ENCODE measurements at regions not wholly inside any gene's neighbourhood (a gene's known extent, or its start where the extent isn't known, plus 50 kb on each side); places are given as distances from the start of the nearest gene placed in this dataset.

DNA sequence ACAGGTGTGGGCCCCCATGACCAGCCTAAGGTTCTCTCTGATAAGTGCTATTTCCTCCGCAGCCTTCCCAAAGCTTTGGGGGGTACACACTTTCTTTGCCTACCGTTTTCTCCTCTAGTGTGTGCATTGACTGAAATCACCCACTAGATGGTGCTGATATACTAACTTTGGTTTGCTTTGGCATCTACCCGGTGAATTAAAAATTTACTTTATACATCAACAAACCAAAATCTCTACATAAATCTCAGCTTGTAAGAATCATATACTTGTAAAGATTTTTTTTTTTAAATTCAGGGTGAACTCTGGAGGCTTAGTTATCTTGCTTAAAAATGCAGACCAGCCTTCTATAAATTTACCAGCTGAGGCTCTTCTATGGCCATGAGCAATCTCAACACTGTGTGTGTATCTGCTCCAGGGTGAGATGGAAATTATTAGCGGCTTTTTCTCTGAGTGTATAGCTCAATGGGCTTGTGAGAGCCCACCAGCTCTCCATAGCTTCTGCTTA, 475.7 kb upstream of the TNC start:
- Mint-ChIP-seq H3K9me3 (peaks cover 0 to 2% (median 0%) of the 10 kb centered on the region in 6 donors), H3K27ac (no peak overlapping the region), H3K4me1 (no peaks in the 10 kb centered on the region), H3K27me3 (ENCODE audit: low read depth in 3 of 3) (peaks cover 0 to 5% (median 1%) of the 10 kb centered on the region in 3 donors), H3K36me3 (no peaks in the 10 kb centered on the region), H3K4me3 (no peak overlapping the region)
- DNase-seq, result no peak

DNA sequence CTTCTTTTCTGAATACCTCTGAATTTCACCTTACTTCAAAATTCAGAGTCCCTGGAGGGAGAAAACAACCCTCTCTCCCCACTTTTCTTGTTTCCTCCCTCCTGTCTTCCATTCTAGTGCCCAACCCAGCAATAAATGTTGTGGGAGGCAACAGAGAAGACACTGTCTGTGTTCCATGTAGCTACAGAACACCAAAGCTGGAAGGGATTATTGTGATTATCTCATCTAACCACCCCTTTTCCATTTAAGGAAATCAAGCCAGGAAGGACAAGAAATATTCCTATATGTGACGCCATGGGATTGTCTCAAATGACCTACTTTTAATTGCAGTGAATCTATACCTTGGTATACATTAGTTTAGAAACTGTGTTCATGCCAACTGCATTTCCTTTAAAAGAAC, 476.6 kb upstream of the TNC start:
- Mint-ChIP-seq H3K36me3 (no peaks in the 10 kb centered on the region), H3K27ac (no peak overlapping the region), H3K27me3 (ENCODE audit: low read depth in 3 of 3) (peaks cover 0 to 5% (median 1%) of the 10 kb centered on the region in 3 donors), H3K9me3 (peaks cover 0 to 3% (median 0%) of the 10 kb centered on the region in 6 donors), H3K4me3 (no peak overlapping the region), H3K4me1 (no peaks in the 10 kb centered on the region)
- DNase-seq, result no peak

DNA sequence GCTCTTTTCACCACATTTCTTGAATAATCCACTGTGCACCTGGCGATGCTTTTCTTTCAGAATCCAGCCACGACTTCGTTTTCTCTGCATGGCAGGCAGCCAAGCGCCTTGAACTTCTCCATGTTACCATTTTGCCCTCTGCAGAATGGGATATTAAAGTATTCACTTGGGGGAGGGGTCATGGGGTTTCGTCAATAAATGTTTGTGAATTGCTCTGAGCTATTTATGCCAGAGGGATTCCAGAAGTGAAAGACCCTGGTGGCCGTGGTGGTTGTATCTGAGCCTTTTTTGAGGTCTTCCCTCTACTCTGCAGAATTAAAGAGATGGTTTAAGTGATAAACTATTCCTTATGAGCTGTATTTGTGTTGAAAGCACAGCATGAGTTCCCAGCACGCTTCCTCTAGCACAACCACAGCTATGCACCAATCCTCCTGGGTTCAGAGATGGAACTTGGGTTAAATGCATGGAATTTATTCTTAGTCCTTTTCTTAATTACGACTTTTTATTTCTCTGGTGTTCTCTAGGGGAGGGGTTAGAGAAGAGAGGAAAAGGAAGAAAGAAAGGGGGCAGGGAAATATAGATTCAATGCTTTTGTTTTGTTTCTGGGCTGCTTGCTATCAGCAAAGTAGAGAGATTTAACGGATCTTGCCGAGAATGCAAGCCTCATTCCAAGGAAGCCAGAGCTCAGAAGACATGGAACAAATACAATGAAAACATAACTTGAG, 478.2 kb upstream of the TNC start:
- Mint-ChIP-seq H3K27ac (no peak overlapping the region), H3K4me1 (no peaks in the 10 kb centered on the region), H3K27me3 (ENCODE audit: low read depth in 3 of 3) (peaks cover 0 to 5% (median 0%) of the 10 kb centered on the region in 3 donors), H3K4me3 (no peak overlapping the region), H3K36me3 (no peaks in the 10 kb centered on the region), H3K9me3 (peaks cover 0 to 3% (median 0%) of the 10 kb centered on the region in 6 donors)
- no peak for DNase-seq

DNA sequence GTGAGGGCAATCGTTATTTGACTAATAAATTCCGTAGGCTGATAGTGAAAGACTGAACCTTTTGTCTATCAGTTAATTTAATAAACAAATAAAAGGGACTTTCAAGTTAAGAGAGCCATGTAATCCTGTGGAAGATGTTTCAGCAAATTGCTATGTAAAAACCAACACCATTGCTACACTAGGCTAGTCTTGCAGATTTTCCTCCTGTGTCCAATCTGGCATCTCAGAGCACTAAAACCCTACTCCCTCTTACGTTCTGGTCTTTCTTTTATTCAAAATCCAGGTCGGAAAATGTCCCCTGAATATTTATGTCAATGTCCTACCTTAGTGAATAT, 478.8 kb upstream of the TNC start:
- Mint-ChIP-seq H3K9me3 (peaks cover 0 to 3% (median 0%) of the 10 kb centered on the region in 6 donors), H3K4me1 (no peaks in the 10 kb centered on the region), H3K4me3 (no peak overlapping the region), H3K27me3 (ENCODE audit: low read depth in 3 of 3) (peaks cover 0 to 4% (median 0%) of the 10 kb centered on the region in 3 donors), H3K27ac (no peak overlapping the region), H3K36me3 (no peaks in the 10 kb centered on the region)
- no peak for DNase-seq

DNA sequence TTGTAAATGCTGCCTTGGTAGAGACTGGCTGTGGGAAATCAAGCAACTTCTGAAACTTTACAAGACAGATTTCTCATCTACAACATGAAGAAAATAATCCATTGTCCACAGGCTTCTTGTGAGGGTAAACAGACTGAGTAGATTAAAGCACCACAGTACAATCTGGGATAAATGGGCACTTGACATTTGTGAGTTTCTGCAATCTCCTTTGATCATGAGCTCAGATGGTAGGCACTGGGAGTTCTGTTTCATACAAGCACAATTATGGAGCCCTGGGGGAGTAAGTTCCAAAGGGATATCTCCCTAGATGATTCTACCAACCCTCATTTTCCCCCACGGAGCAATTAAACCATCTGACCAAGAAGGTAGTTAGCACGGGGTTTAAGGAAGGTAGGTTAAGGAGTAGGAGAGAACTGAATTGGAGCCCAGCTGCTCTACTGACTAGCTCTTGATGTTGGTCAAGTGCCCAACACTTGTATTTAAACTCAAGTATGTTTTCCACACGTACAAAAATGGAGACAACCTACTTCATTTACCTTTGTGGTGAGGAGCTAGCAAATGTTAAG, 479.5 kb upstream of the TNC start:
- no peak overlapping the region for H3K4me3 Mint-ChIP-seq
- H3K4me1 Mint-ChIP-seq, result no peaks in the 10 kb centered on the region
- no peaks in the 10 kb centered on the region for H3K36me3 Mint-ChIP-seq
- no peak for DNase-seq
- peaks cover 0 to 3% (median 0%) of the 10 kb centered on the region in 6 donors for H3K9me3 Mint-ChIP-seq
- H3K27ac Mint-ChIP-seq, result no peak overlapping the region
- H3K27me3 Mint-ChIP-seq (ENCODE audit: low read depth in 3 of 3), result peaks cover 0 to 3% (median 0%) of the 10 kb centered on the region in 3 donors

DNA sequence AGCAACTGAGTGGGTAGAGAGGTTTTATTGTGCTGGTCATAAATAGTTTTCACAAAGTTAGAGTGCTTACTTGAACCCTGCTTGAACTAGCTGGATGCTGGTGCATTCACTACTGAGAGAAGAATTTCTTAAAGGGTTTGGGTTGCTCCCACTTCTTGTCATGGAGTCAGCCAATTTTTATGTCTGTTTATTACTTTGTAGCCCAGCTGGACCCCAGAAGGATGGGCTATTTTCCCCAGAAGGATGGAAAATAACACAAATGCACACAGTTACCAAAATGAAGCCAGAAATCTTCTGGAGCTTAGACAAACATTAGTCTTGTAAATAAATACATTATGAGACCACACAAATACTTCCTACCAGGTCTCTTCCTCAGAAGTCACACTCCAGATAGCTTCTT, 480.8 kb upstream of the TNC start:
- H3K36me3 Mint-ChIP-seq, result no peaks in the 10 kb centered on the region

DNA sequence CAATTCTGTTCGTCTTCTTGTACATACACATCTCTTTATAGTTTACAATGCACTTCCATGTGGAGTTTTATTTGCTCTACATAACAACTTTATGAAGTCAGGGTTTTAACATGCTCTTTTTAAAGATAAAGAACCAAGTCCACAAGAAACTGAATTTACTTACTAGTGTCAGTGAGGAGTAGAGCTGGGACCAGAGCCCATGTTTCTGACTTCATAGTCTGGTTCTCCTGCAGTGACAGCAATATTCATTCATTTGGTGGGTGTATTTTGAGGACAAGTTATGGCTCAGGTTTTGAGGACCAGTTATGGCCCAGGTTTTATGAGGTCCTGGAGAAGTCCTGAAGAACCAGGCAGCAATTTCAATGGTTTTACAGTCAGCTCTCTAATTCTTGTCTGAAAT, 481.9 kb upstream of the TNC start:
- no peak overlapping the region for H3K4me3 Mint-ChIP-seq
- peaks cover 0 to 3% (median 0%) of the 10 kb centered on the region in 3 donors for H3K27me3 Mint-ChIP-seq (ENCODE audit: low read depth in 3 of 3)
- H3K27ac Mint-ChIP-seq, result no peak overlapping the region
- no peak for DNase-seq
- peaks cover 0 to 3% (median 0%) of the 10 kb centered on the region in 6 donors for H3K9me3 Mint-ChIP-seq
- no peaks in the 10 kb centered on the region for H3K36me3 Mint-ChIP-seq
- no peaks in the 10 kb centered on the region for H3K4me1 Mint-ChIP-seq

More for the DNA sequence above, 480.8 kb upstream of the TNC start:
- peaks cover 0 to 3% (median 0%) of the 10 kb centered on the region in 3 donors for H3K27me3 Mint-ChIP-seq (ENCODE audit: low read depth in 3 of 3)
- H3K4me1 Mint-ChIP-seq, result no peaks in the 10 kb centered on the region
- no peak overlapping the region for H3K27ac Mint-ChIP-seq
- no peak for DNase-seq
- H3K9me3 Mint-ChIP-seq, result peaks cover 0 to 3% (median 0%) of the 10 kb centered on the region in 6 donors
- no peak overlapping the region for H3K4me3 Mint-ChIP-seq

DNA sequence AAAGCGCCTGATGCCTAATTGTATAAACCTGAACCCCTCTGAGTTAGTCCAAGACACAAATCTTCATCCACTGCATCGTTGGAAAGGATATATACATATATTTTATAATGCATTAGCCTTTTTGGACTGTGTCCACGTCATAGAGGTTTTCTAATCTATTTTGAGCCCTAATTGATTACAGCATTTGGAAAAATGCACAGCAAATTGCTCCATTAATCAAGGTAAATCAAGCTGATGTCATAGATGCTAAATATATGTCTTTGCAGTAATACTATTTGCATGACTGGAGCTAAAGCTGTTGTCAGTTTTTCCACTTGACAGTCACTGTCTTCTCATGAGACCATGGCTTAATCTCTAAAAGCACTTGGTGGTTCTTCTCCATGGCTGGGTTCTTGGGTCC, 483.5 kb upstream of the TNC start:
- Mint-ChIP-seq H3K27me3 (ENCODE audit: low read depth in 3 of 3) (peaks cover 0 to 3% (median 0%) of the 10 kb centered on the region in 3 donors), H3K9me3 (peaks cover 0 to 3% (median 0%) of the 10 kb centered on the region in 6 donors), H3K27ac (no peak overlapping the region), H3K36me3 (no peaks in the 10 kb centered on the region), H3K4me1 (no peaks in the 10 kb centered on the region), H3K4me3 (no peak overlapping the region)
- no peak for DNase-seq

DNA sequence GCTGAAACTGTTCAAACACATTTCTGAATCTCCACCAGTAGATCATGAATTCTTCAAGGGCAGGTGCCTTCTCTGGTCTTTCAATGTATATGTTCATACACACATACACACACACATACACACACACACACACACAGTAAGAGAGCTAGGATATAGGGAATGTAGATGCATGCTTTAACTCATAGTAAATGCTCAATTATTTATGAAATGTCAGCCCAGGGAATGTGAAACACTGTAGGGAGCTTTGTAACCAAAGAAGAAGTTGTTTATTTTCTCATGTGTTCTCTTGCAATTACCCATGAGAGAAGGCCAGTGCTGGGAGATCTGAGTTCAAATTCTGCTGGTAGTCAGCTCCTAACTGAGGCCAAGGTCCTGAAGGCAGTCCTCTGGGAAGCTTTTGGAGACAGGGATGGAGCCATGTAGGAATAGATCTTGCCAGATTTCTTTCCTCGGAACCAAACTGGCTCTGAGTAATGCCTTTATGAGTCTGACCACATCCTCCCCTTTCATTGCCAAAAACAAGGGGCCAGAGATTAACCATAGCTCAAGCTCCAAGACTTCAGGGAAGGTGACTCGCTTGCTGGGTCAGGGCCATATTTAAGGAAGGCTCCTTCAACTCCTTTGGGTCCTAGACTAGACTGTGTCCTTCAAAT, 487.0 kb upstream of the TNC start:
- Mint-ChIP-seq H3K4me1 (no peaks in the 10 kb centered on the region), H3K9me3 (peaks cover 0 to 2% (median 0%) of the 10 kb centered on the region in 6 donors), H3K27me3 (ENCODE audit: low read depth in 3 of 3) (no peaks in the 10 kb centered on the region), H3K4me3 (no peak overlapping the region), H3K27ac (no peak overlapping the region), H3K36me3 (no peaks in the 10 kb centered on the region)
- no peak for DNase-seq

DNA sequence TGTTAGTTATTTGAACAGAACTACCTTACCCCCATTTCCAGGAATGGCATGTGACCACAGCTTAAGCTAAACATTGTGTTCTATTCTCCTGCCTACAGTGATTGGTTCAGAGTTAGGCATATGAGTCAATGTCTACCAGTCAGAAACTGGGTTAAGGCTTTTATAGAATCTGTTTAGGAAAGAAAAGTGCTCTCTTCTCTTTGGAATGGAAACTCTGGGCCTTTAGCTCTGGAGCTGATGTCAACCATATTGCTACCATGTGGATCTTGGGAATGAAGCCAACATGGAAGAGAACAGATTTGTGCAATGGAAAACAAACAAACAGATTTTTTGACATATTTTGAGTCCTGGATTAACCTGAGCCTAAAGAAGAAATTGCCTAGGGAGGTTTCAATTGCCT, 488.9 kb upstream of the TNC start:
- Mint-ChIP-seq H3K4me1 (no peaks in the 10 kb centered on the region), H3K9me3 (peaks cover 0 to 2% (median 0%) of the 10 kb centered on the region in 6 donors), H3K27ac (no peak overlapping the region), H3K4me3 (no peak overlapping the region), H3K36me3 (no peaks in the 10 kb centered on the region), H3K27me3 (ENCODE audit: low read depth in 3 of 3) (no peaks in the 10 kb centered on the region)
- no peak for DNase-seq

DNA sequence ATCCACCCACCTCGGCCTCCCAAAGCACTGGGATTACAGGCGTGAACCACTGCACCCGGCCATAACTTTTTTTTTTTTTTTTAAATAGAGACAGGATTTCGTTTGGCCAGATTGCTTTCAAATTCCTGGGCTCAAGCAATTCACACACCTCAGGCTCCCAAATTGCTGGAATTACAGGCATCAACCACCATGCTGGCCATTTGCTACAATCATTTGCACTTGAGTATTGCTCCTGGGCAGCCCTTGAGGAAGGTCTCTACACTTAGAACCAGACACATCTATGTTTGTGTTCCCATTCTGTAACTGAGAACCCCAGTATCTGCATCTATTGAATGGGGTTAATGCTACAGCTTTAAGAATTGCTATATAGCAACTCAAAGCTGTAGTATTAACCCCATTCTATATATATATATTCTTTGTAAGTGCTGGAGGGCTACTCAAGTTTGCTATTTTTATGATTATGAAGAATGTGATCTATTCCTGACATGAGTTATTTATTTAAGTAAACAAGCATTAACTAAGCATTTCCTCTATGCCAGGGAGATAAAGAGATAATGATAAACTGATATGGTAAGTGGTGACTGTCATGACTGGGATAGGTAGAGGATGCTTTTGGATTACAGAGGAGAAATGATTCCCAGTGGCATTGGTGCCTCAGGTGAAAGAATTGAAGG, 496.5 kb upstream of the TNC start:
- Mint-ChIP-seq H3K9me3 (peaks cover 0 to 11% (median 3%) of the 10 kb centered on the region in 6 donors), H3K4me3 (no peak overlapping the region), H3K27me3 (ENCODE audit: low read depth in 3 of 3) (peaks cover 0 to 3% (median 2%) of the 10 kb centered on the region in 3 donors), H3K4me1 (no peaks in the 10 kb centered on the region), H3K27ac (no peak overlapping the region), H3K36me3 (no peaks in the 10 kb centered on the region)
- no peak for DNase-seq

DNA sequence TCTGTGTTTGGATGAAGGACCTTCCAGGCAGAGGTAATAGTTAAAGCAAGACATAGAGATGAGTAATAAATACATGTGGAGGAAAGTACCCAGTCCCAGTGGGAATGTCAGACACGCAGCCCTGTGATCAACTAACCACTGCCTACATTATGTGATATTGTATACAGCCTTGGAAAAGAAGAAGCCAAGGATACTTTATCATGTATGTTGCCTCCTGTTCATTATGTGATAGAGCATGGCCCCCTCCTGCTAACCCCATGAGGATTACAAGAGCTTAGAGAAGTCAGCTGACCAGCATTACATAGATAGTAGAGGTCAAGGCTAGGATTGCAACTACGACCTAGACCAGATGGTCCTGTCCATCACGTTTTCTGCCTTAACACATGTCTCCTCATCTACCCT, 497.0 kb upstream of the TNC start:
- no peak overlapping the region for H3K27ac Mint-ChIP-seq
- no peak for DNase-seq
- H3K4me3 Mint-ChIP-seq, result no peak overlapping the region
- H3K4me1 Mint-ChIP-seq, result no peaks in the 10 kb centered on the region
- H3K36me3 Mint-ChIP-seq, result no peaks in the 10 kb centered on the region
- H3K27me3 Mint-ChIP-seq (ENCODE audit: low read depth in 3 of 3), result peaks cover 0 to 3% (median 2%) of the 10 kb centered on the region in 3 donors
- H3K9me3 Mint-ChIP-seq, result peaks cover 0 to 12% (median 4%) of the 10 kb centered on the region in 6 donors

DNA sequence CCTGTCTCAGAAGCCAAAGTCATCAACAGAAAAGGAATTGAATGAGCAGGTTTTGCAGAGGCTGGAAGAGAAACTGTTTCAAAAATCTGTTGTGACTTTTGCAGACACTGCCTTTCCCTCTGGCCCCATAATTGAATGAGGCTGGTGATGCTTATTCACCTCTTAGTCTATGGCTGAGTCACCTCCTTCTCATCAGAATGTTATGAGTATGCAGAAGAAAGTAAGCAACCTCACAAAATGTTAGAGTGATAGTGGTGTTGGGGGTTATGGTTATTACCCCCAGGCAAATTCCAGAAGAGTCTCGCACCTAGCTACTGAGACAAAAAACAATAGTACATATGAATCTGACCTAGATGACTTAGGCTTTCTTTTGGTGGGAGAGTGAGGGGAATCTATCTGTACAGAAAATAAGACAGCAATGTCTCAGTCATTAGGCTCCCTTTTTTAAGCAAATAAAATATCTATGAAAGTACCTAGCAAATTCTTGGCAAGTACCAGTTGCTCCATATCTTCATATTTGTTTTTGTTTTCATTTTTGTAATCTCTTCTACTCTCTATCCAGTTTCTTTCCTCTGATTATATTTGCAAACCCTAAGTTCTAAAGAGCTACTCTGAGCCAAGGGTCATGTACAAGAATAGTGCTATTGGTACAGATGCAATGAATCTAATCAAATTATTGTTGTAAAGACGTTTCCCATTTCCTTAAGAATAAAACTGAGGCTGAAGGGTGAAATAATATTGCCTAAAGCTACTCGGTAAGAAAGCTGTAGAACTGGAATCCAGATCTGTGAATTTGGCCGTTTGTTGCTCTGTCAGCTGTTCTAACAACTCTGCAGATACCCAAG, 498.1 kb upstream of the TNC start:
- no peaks in the 10 kb centered on the region for H3K36me3 Mint-ChIP-seq
- H3K27ac Mint-ChIP-seq, result no peak overlapping the region
- H3K27me3 Mint-ChIP-seq (ENCODE audit: low read depth in 3 of 3), result peaks cover 0 to 3% (median 3%) of the 10 kb centered on the region in 3 donors
- H3K9me3 Mint-ChIP-seq, result peaks cover 0 to 19% (median 5%) of the 10 kb centered on the region in 6 donors
- no peak overlapping the region for H3K4me3 Mint-ChIP-seq
- H3K4me1 Mint-ChIP-seq, result no peaks in the 10 kb centered on the region
- no peak for DNase-seq
